Panc1 (cell line): ENCODE measurements at regions not wholly inside any gene's neighbourhood (a gene's known extent, or its start where the extent isn't known, plus 50 kb on each side); places are given as distances from the start of the nearest gene placed in this dataset.

Experiments
- POLR2AphosphoS5 ChIP-seq: IDR thresholded peaks from 2 replicates; pipeline ENCODE4 v1.6.1; 2012; ENCODE audit warnings: mild to moderate bottlenecking, low read depth, low read length, moderate library complexity
- TF ChIP-seq, protein P1 (sequence below): fragments of 450-650 bp; IDR thresholded peaks from 2 replicates; pipeline ENCODE4 v1.5.1; 2017; ENCODE audit warnings: mild to moderate bottlenecking
- TF ChIP-seq, protein P2 (sequence below), 2 experiments: IDR thresholded peaks; 2 replicates each; pipeline ENCODE4 v1.6.1; 2011 to 2012; ENCODE audit warnings: low read depth in 2 of 2, control low read depth in 1 of 2, low read length in 1 of 2, mild to moderate bottlenecking in 1 of 2, moderate library complexity in 1 of 2; ENCODE audit not compliant: insufficient read depth in 1 of 2

DNA sequence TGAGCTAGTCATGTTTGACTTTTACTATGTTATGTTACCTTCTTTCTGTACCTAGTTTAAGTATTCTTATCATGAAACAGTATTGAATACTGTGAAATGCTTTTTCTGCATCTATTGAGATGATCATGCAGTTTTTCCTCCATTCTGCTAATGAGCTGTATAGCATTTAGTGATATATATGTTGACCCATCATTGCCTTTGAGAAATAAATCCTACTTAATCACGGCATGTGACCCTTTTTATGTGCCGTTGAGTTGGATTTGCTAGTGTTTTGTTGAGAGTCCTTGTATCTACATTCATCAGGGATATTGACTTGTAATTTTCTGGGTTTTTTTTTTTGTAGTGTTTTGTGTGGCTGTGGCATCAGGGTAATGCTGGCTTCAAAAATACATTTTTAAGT, 537.7 kb upstream of the AADAT start:
- TF ChIP-seq, protein P1, sequence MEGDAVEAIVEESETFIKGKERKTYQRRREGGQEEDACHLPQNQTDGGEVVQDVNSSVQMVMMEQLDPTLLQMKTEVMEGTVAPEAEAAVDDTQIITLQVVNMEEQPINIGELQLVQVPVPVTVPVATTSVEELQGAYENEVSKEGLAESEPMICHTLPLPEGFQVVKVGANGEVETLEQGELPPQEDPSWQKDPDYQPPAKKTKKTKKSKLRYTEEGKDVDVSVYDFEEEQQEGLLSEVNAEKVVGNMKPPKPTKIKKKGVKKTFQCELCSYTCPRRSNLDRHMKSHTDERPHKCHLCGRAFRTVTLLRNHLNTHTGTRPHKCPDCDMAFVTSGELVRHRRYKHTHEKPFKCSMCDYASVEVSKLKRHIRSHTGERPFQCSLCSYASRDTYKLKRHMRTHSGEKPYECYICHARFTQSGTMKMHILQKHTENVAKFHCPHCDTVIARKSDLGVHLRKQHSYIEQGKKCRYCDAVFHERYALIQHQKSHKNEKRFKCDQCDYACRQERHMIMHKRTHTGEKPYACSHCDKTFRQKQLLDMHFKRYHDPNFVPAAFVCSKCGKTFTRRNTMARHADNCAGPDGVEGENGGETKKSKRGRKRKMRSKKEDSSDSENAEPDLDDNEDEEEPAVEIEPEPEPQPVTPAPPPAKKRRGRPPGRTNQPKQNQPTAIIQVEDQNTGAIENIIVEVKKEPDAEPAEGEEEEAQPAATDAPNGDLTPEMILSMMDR = no peak
- TF ChIP-seq, protein P2, sequence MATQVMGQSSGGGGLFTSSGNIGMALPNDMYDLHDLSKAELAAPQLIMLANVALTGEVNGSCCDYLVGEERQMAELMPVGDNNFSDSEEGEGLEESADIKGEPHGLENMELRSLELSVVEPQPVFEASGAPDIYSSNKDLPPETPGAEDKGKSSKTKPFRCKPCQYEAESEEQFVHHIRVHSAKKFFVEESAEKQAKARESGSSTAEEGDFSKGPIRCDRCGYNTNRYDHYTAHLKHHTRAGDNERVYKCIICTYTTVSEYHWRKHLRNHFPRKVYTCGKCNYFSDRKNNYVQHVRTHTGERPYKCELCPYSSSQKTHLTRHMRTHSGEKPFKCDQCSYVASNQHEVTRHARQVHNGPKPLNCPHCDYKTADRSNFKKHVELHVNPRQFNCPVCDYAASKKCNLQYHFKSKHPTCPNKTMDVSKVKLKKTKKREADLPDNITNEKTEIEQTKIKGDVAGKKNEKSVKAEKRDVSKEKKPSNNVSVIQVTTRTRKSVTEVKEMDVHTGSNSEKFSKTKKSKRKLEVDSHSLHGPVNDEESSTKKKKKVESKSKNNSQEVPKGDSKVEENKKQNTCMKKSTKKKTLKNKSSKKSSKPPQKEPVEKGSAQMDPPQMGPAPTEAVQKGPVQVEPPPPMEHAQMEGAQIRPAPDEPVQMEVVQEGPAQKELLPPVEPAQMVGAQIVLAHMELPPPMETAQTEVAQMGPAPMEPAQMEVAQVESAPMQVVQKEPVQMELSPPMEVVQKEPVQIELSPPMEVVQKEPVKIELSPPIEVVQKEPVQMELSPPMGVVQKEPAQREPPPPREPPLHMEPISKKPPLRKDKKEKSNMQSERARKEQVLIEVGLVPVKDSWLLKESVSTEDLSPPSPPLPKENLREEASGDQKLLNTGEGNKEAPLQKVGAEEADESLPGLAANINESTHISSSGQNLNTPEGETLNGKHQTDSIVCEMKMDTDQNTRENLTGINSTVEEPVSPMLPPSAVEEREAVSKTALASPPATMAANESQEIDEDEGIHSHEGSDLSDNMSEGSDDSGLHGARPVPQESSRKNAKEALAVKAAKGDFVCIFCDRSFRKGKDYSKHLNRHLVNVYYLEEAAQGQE (IDR thresholded peaks at IDR 0.05; ENCODE audit: insufficient read depth in 1 of 2, low read depth in 2 of 2, low read length in 1 of 2) = no peak
- no peak for TF ChIP-seq POLR2AphosphoS5
